GM23338 (cell line): ENCODE measurements at regions not wholly inside any gene's neighbourhood (a gene's known extent, or its start where the extent isn't known, plus 50 kb on each side); places are given as distances from the start of the nearest gene placed in this dataset.

ENCODE experiments used
- ATAC-seq: fragments of 200-7000 bp; cut with Tn5 transposase; 3 replicates; pipeline ENCODE4 v1.9.1; 2020
- DNase-seq: peaks from one replicate; pipeline ENCODE4 v3.0.0-alpha.2; 2015; ENCODE audit warnings: low spot score
- H2AFZ ChIP-seq: fragments of 200-600 bp; sonication (generic); 2 replicates; pipeline ENCODE4 v1.8.0; 2016; ENCODE audit warnings: antibody characterized with exemption, mild to moderate bottlenecking, moderate library complexity
- H3F3A ChIP-seq: fragments of 200-600 bp; sonication (generic); replicated peaks from 2 replicates; pipeline ENCODE4 v1.8.0; 2017; ENCODE audit warnings: antibody characterized with exemption, mixed run types, low read depth
- H3K27ac ChIP-seq: fragments of 200-600 bp; sonication (generic); 2 replicates; pipeline ENCODE4 v1.6.1; 2016; ENCODE audit warnings: low read depth
- H3K27me3 ChIP-seq: fragments of 200-600 bp; sonication (generic); 2 replicates; pipeline ENCODE4 v1.8.0; 2016; ENCODE audit warnings: mild to moderate bottlenecking, mixed run types, moderate library complexity; ENCODE audit not compliant: insufficient read depth
- H3K36me3 ChIP-seq: fragments of 200-600 bp; sonication (generic); 2 replicates; pipeline ENCODE4 v1.8.0; 2016; ENCODE audit warnings: mild to moderate bottlenecking; ENCODE audit not compliant: insufficient read depth
- H3K4me1 ChIP-seq: fragments of 200-600 bp; sonication (generic); 2 replicates; pipeline ENCODE4 v1.8.0; 2016; ENCODE audit warnings: mild to moderate bottlenecking, moderate library complexity; ENCODE audit not compliant: insufficient read depth
- H3K4me2 ChIP-seq: fragments of 200-600 bp; sonication (generic); 2 replicates; pipeline ENCODE4 v1.7.1; 2017; ENCODE audit warnings: mixed run types
- H3K4me3 ChIP-seq: fragments of 200-600 bp; sonication (generic); 2 replicates; pipeline ENCODE4 v1.6.1; 2016; ENCODE audit warnings: mixed run types
- H3K79me2 ChIP-seq: fragments of 200-600 bp; sonication (generic); replicated peaks from 2 replicates; pipeline ENCODE4 v1.8.0; 2017; ENCODE audit warnings: mild to moderate bottlenecking; ENCODE audit not compliant: insufficient read depth
- H3K9me2 ChIP-seq: fragments of 200-600 bp; sonication (generic); 2 replicates; pipeline ENCODE4 v1.8.0; 2017; ENCODE audit not compliant: insufficient read depth
- H4K20me1 ChIP-seq: fragments of 200-600 bp; sonication (generic); replicated peaks from 2 replicates; pipeline ENCODE4 v1.8.0; 2017; ENCODE audit warnings: mild to moderate bottlenecking; ENCODE audit not compliant: insufficient read depth
- H3K27ac Mint-ChIP-seq: 2 replicates; pipeline ENCODE4 v1.8.0; 2020; ENCODE audit warnings: inconsistent platforms, mild to moderate bottlenecking, moderate library complexity, mixed read lengths
- H3K27me3 Mint-ChIP-seq: 3 replicates; pipeline ENCODE4 v1.8.0; 2022; ENCODE audit warnings: low read depth, mild to moderate bottlenecking, moderate library complexity, mixed read lengths, inconsistent platforms; ENCODE audit not compliant: insufficient read depth, poor library complexity
- H3K36me3 Mint-ChIP-seq: 3 replicates; pipeline ENCODE4 v1.8.0; 2021; ENCODE audit warnings: low read depth, mild to moderate bottlenecking, inconsistent platforms, moderate library complexity, mixed read lengths
- H3K4me1 Mint-ChIP-seq: 3 replicates; pipeline ENCODE4 v1.8.0; 2020; ENCODE audit warnings: mild to moderate bottlenecking, inconsistent platforms, mixed read lengths
- H3K4me3 Mint-ChIP-seq: 3 replicates; pipeline ENCODE4 v1.8.0; 2021; ENCODE audit warnings: moderate library complexity, mild to moderate bottlenecking, inconsistent platforms, mixed read lengths
- H3K9me3 Mint-ChIP-seq: 3 replicates; pipeline ENCODE4 v1.8.0; 2020; ENCODE audit warnings: moderate library complexity, mild to moderate bottlenecking, inconsistent platforms, mixed read lengths
- EZH2 ChIP-seq: fragments of 200-600 bp; sonication (generic); IDR thresholded peaks from one replicate; pipeline ENCODE4 v1.8.0; 2017; ENCODE audit warnings: antibody characterized with exemption, mild to moderate bottlenecking, low read depth; ENCODE audit not compliant: unreplicated experiment
- POLR2AphosphoS5 ChIP-seq: IDR thresholded peaks from 2 replicates; pipeline ENCODE4 v1.6.1; 2016; ENCODE audit warnings: antibody characterized with exemption, low read depth
- REST ChIP-seq: IDR thresholded peaks from one replicate; pipeline ENCODE4 v1.6.1; 2018; ENCODE audit warnings: antibody characterized with exemption; ENCODE audit not compliant: unreplicated experiment
- STAT1 ChIP-seq: IDR thresholded peaks from one replicate; pipeline ENCODE4 v1.6.1; 2016; ENCODE audit warnings: antibody characterized with exemption; ENCODE audit not compliant: unreplicated experiment
- ZNF114 ChIP-seq: fragments of 250-450 bp; sonication (Bioruptor Pico); IDR thresholded peaks from 2 replicates; pipeline ENCODE4 v1.5.0; 2020; ENCODE audit warnings: mild to moderate bottlenecking, moderate library complexity
- ZNF462 ChIP-seq: fragments of 250-450 bp; sonication (Bioruptor Pico); IDR thresholded peaks from 2 replicates; pipeline ENCODE4 v1.5.0; 2020; ENCODE audit warnings: mild to moderate bottlenecking, moderate library complexity
- TF ChIP-seq, protein P1 (sequence below), 2 experiments: fragments of 200-600 bp in 1 of 2; sonication (generic) in 1 of 2; conservative IDR thresholded peaks; 2 replicates each; pipeline versions ENCODE4 v1.5.1 to v1.6.1; 2016 to 2017; ENCODE audit warnings: antibody characterized with exemption in 2 of 2, low read depth in 2 of 2, mild to moderate bottlenecking in 2 of 2, moderate library complexity in 1 of 2
- TF ChIP-seq, protein P2 (sequence below): IDR thresholded peaks from 2 replicates; pipeline ENCODE4 v1.6.1; 2016; ENCODE audit warnings: antibody characterized with exemption

DNA sequence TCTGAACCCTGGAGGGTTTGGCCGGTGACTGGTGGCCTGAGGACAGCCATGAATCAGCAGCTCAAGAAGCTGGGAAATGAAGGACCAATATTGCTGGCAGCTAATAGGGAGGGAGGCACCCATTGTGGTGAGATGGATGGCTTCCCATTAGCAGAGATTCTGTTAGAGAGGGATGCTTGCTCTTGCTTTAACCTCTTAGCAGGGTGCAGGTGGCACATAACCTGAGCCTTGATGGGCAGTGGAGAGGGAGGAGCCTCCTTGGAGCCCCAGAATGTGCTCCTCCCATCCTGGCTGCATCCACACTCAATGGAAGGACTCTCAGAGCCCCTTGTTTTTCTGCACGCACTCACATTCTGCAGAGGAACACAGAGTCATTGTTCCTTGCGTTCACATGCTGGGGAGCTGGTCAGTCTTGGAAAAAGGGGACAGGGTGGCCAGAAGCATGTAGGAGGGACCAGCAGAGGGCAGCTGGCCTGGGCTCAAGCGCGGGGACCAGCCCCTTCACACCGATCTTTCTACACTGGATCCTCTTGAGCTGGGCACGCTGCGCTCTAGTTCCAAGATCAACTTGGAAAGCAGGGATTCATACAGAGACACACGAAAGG is 161.8 kb downstream of the MED10 start:
- Histone ChIP-seq H3K4me2 (no peak overlapping the region), H3K36me3 (no peaks in the 10 kb centered on the region), H3K4me1 (no peaks in the 10 kb centered on the region), H3F3A (no peaks in the 10 kb centered on the region), H3K4me3 (no peak overlapping the region), H3K27me3 (no peaks in the 10 kb centered on the region), H2AFZ (no peak overlapping the region), H3K79me2 (no peaks in the 10 kb centered on the region), H3K27ac (no peak overlapping the region), H3K9me2 (0 out of 2 replicates have a peak, but pooled peaks cover 4% of the 10 kb centered on the region), H4K20me1 (no peaks in the 10 kb centered on the region)
- peak; percentile 55; the same call in 1 of the 3 replicates for ATAC-seq
- H3K27me3 Mint-ChIP-seq: peaks cover 3% of the 10 kb centered on the region
- peaks cover 3% of the 10 kb centered on the region; the same call in 1 of the 3 replicates for H3K9me3 Mint-ChIP-seq
- TF ChIP-seq POLR2AphosphoS5: no peak
- no peak for TF ChIP-seq ZNF114 (CRISPR knock-in tag)
- TF ChIP-seq, protein P1, sequence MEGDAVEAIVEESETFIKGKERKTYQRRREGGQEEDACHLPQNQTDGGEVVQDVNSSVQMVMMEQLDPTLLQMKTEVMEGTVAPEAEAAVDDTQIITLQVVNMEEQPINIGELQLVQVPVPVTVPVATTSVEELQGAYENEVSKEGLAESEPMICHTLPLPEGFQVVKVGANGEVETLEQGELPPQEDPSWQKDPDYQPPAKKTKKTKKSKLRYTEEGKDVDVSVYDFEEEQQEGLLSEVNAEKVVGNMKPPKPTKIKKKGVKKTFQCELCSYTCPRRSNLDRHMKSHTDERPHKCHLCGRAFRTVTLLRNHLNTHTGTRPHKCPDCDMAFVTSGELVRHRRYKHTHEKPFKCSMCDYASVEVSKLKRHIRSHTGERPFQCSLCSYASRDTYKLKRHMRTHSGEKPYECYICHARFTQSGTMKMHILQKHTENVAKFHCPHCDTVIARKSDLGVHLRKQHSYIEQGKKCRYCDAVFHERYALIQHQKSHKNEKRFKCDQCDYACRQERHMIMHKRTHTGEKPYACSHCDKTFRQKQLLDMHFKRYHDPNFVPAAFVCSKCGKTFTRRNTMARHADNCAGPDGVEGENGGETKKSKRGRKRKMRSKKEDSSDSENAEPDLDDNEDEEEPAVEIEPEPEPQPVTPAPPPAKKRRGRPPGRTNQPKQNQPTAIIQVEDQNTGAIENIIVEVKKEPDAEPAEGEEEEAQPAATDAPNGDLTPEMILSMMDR (conservative IDR thresholded peaks at IDR 0.05; ENCODE audit: low read depth in 2 of 2): no peak
- H3K27ac Mint-ChIP-seq: no peak overlapping the region
- DNase-seq: no peak
- H3K4me3 Mint-ChIP-seq: no peak overlapping the region
- H3K4me1 Mint-ChIP-seq: no peaks in the 10 kb centered on the region; the same call in 2 of the 3 replicates
- H3K36me3 Mint-ChIP-seq: no peaks in the 10 kb centered on the region

DNA sequence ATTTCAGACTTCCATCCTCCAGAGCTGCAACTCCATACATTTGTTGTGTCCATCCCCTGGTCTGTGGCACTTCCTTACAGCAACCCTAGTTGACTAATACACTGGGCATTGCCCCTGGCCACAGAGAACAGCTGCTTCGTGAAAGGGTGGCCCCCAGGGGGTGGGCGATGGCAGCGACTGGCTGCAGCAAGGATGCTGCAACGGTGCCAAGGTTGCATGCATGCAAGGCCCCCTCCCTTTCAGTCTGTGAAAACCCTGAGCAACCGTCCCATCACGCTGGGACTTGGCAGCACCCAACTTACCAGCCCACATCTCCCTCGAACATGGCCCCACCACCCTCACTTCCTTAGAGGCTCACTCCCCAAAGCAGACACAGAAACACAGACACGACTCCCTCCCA is 162.5 kb downstream of the MED10 start:
- no peak for ATAC-seq
- Mint-ChIP-seq H3K27ac (no peak overlapping the region), H3K36me3 (no peaks in the 10 kb centered on the region), H3K4me1 (no peaks in the 10 kb centered on the region; the same call in 2 of the 3 replicates), H3K27me3 (peaks cover 5% of the 10 kb centered on the region), H3K9me3 (no peaks in the 10 kb centered on the region), H3K4me3 (no peak overlapping the region)
- Histone ChIP-seq H3K79me2 (no peaks in the 10 kb centered on the region), H3K36me3 (no peaks in the 10 kb centered on the region), H3F3A (no peaks in the 10 kb centered on the region), H4K20me1 (no peaks in the 10 kb centered on the region), H2AFZ (no peak overlapping the region), H3K9me2 (0 out of 2 replicates have a peak, but pooled peaks cover 2% of the 10 kb centered on the region), H3K27me3 (no peaks in the 10 kb centered on the region), H3K4me1 (no peaks in the 10 kb centered on the region), H3K27ac (no peak overlapping the region), H3K4me2 (no peak overlapping the region), H3K4me3 (no peak overlapping the region)
- DNase-seq: no peak
- TF ChIP-seq ZNF114 (CRISPR knock-in tag) (no peak), POLR2AphosphoS5 (no peak), REST (no peak), STAT1 (no peak), EZH2 (no peak), ZNF462 (no peak)
- TF ChIP-seq, protein P2, sequence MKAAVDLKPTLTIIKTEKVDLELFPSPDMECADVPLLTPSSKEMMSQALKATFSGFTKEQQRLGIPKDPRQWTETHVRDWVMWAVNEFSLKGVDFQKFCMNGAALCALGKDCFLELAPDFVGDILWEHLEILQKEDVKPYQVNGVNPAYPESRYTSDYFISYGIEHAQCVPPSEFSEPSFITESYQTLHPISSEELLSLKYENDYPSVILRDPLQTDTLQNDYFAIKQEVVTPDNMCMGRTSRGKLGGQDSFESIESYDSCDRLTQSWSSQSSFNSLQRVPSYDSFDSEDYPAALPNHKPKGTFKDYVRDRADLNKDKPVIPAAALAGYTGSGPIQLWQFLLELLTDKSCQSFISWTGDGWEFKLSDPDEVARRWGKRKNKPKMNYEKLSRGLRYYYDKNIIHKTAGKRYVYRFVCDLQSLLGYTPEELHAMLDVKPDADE: no peak
